Stimulated activated CD4-positive, alpha-beta T cell treated with anti-CD3 and anti-CD28 coated beads, Interleukin-4, amount 100 ng/mL, for 48 hours (primary cell): ENCODE measurements at regions not wholly inside any gene's neighbourhood (a gene's known extent, or its start where the extent isn't known, plus 50 kb on each side); places are given as distances from the start of the nearest gene placed in this dataset.
A peak's percentile ranks its signal among the peaks of the same experiment; 100 is the strongest.

ENCODE experiments used
- DNase-seq, 2 donors: peaks; one replicate each; pipeline ENCODE4 v3.0.0-alpha.2; 2020; ENCODE audit warnings: low read depth in 2 of 2

DNA sequence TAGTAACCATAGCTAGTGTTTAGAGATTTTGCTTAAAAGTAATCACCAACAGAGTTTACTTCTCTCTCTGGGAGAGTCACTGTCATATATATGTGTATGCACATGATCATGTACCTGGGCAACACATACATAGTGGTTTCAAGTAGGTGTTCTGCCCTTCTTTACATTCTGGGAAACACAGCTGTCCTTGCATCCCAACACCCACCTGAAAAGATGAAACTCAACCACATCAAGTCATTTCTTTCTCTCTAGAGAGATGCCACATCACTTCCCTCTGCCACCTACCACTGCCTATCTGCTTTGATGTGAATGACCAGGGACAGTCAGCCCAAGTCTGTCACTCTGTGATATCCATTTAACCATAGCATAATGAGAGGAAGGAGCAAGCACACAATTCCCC lies 155.8 kb upstream of the GADL1 start:
- no peak for DNase-seq

- no peak for DNase-seq
Observed at GRCh38 chr3:31051226-31051625, 156.8 kb upstream of the GADL1 start.

- DNase-seq = no peak
Observed at GRCh38 chr3:31053299-31053698, 158.8 kb upstream of the GADL1 start.

GRCh38 chr3:31054032-31054431 lies 159.6 kb upstream of the GADL1 start:
- no peak for DNase-seq

GRCh38 chr3:31055757-31056156 lies 161.3 kb upstream of the GADL1 start:
- DNase-seq = no peak

- DNase-seq = no peak
Observed at GRCh38 chr3:31057891-31058290, 163.4 kb upstream of the GADL1 start.

- no peak for DNase-seq
Observed at GRCh38 chr3:31064021-31064420, 169.6 kb upstream of the GADL1 start.

- no peak for DNase-seq
Observed at GRCh38 chr3:31065765-31066164, 171.3 kb upstream of the GADL1 start.

DNA sequence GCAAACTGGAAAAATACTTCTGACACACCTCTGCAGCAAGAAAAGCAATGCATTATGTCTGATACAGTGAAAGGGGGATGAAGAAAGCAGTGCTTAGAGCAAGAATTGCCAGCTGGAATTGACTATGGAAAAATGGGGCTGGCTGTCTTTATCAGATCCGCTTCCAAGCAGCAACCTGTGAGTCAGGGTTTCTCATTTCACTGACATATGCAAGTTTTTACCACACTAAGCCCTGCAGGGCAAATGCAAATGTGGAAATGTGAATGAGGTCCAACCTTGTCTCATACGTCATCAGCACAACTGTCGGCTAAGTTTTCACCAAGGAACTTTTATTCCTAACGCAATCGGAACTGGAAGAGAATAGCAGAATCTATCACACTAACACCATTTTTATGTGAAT lies 172.5 kb upstream of the GADL1 start:
- no peak for DNase-seq

GRCh38 chr3:31075471-31075870 lies 181.0 kb upstream of the GADL1 start:
- DNase-seq = no peak

DNA sequence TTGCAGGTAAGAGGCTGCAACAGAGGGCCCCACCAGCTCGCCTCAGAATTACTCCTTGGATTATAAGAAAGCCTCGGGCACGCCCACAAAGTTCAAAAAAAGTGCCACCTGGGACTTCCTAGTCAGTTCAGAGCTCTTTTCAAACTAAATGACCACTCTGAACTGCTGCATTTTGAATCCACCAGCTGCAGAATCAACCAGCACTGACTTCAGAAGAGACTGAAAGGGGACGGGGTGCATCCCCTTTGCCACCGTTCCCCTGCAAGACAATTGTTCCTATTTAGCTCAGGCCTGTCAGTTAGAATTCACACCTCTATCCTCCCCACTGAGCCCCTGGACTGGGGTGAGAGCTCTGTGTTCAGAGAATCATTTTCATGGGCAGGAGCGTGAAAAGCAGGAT lies 181.4 kb upstream of the GADL1 start:
- DNase-seq = no peak

DNA sequence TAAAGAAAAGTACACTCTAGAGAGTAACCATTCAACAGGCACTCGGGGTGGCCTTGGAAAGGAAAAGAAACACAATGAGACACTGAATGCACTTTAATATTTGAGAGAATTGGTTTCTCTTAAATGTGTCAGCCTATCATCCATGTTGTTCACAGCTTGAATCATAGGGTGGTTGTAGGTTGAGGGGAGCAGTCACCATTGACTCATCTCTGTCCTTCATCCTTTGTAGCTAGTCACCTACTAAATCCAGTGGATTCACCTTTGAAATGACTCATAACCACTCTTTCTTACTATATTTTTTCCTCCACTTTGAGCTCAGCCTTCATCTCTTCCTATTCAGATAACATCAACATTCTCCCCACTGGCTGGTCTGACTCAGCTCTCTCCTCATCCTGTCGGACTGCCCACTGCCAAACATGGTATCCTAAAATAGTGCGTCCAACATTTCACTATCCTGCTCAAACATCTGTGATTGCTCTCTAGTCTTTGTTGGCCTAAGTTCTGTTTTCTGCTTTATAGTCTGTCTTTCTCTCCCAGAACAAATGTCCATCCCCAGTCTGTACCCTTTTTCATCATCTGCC lies 182.7 kb upstream of the GADL1 start:
- DNase-seq = peak; percentile 13 to 30

DNA sequence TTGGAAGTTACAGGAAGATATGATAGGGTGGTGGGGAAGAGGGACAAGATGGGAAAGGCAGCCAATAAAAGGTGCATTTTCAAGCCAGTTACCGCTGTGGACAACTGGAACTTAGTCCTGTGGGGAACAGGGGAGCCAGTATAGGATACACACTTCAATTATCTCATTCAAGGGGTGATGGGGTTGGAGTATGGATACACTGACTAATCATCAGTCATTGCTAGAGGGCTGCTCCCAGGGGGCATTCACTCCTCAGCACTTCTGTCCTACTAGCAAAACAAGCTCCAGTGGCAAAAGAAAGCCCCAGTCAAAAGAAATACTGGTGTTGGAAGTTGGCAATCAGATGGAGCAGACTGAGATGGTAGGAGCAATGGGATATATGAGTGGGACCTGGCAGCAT lies 183.4 kb upstream of the GADL1 start:
- DNase-seq = no peak

- no peak for DNase-seq
Observed at GRCh38 chr3:31079689-31080088, 185.2 kb upstream of the GADL1 start.

DNA sequence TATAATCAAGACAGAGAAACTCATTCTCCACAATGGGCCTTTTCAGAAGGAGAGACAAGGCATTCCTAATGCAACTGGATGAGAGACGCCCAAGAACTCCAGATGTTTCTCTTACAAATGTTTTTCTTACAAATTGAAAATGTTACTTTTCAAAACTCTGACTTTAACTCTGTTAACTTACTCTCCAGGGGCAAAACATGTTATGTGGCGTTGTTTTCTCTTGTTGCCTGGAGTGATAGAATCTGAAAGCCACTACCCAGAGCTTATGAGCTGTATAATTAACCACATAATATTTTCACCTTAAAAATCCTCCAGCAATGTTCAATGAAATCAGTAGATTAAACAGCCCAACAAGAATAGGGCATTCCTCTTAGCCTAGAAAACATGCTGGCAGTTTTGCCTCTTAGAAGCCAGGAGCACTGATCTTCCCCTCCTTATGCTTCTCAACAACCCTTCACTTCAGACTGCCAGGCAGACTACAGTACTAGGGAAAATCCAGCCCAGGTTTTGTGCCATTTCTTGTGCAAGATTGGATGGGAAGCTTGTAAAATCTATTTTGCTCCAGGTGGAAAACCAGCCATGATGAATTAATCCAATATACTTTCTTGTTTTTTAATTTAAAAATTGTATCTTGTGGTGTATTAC lies 186.7 kb upstream of the GADL1 start:
- no peak for DNase-seq

DNA sequence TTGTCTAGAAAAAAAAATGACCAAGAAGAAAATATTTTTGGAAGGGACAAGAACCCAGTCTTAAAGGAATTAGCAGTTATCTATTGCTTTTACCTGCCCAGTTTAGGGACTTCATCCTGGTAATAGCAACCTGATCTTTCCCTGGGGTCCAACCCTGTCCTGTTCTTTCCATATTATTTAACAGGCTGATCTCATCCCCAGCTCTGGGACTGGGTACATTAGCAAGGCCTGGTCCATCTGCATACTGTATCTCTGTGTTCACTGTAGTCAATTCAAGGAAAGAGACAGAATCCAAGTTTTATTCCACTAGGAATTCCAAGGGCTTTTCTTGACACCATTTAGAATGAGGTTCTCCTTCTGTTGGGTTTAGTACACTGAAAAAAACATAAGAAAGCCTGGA lies 191.7 kb upstream of the GADL1 start:
- no peak for DNase-seq

- no peak for DNase-seq
Observed at GRCh38 chr3:31086698-31087097, 192.2 kb upstream of the GADL1 start.

DNA sequence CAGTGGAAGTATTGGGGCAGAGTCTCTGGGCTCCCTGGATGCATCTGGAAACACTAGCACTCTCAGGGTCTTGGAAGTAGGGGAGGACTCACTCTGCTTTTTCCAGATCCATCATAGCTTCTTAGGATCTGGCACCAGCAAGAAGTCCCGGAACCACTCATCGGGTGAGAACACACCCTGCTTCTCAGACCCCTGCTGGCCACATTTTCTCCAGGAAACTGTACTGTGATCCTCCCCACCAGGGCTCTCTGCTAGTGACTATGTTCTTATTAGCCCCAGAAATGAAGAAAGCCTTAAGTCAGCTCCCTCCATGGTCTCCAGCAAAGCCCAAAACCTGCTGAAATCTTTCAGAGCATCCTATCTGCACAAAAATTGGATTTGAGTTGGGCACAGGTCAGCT lies 197.3 kb upstream of the GADL1 start:
- no peak for DNase-seq

- no peak for DNase-seq
Observed at GRCh38 chr3:31092748-31093589, 198.5 kb upstream of the GADL1 start.

GRCh38 chr3:31093606-31094005 lies 199.1 kb upstream of the GADL1 start:
- no peak for DNase-seq

GRCh38 chr3:31094048-31094447 lies 199.6 kb upstream of the GADL1 start:
- DNase-seq = no peak

GRCh38 chr3:31095255-31095654 lies 200.8 kb upstream of the GADL1 start:
- DNase-seq = no peak
